AG04449 (cell line): ENCODE measurements at regions not wholly inside any gene's neighbourhood (a gene's known extent, or its start where the extent isn't known, plus 50 kb on each side); places are given as distances from the start of the nearest gene placed in this dataset.

Experiments
- CTCF ChIA-PET: fragments of 350-600 bp; formaldehyde crosslinking; extraction: SDS; loops from one replicate; lab custom pipeline; 2021; ENCODE audit warnings: antibody characterized with exemption; lab: Yijun Ruan, JAX
- POLR2A ChIA-PET: fragments of 400-600, 350-600 bp; formaldehyde crosslinking; extraction: SDS; loops from one replicate; lab custom pipeline; 2020; ENCODE audit warnings: antibody characterized with exemption, inconsistent platforms; lab: Yijun Ruan, JAX
- DNase-seq: peaks from one replicate; pipeline ENCODE4 v3.0.0-alpha.2; 2010; ENCODE audit warnings: low read depth, low spot score
- H3K4me3 ChIP-seq: 2 replicates; pipeline ENCODE4 v1.5.1; 2011; ENCODE audit warnings: low read depth, mild to moderate bottlenecking, control low read depth, low read length
- TF ChIP-seq, protein P1 (sequence below): IDR thresholded peaks from one replicate; pipeline ENCODE4 v1.5.1; 2011; ENCODE audit warnings: mild to moderate bottlenecking, moderate library complexity, low read length, control low read depth, inconsistent platforms; ENCODE audit not compliant: insufficient read depth; ENCODE audit errors: missing control alignments

DNA sequence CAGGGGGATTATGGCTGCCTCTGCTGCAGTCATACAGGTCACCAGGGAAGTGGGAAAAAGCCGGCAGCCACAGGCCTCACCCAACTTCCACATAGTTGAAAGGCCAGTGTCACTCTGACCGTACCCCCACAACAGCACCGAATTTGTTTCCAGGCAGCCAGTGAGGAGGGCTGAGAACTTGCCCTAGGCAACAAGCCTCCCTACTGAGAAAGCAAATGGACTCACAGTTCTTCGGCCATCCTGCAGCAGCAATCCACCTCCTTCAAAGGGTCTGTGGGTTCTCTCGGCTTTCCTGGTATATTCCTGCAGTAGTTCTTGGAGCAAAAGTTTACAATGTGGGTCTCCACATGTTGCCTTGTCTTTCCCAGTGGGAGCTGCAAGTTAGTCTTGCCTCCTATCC is 251.3 kb downstream of the ETNK1 start:
- CTCF ChIA-PET, result no interaction called here
- TF ChIP-seq, protein P1, sequence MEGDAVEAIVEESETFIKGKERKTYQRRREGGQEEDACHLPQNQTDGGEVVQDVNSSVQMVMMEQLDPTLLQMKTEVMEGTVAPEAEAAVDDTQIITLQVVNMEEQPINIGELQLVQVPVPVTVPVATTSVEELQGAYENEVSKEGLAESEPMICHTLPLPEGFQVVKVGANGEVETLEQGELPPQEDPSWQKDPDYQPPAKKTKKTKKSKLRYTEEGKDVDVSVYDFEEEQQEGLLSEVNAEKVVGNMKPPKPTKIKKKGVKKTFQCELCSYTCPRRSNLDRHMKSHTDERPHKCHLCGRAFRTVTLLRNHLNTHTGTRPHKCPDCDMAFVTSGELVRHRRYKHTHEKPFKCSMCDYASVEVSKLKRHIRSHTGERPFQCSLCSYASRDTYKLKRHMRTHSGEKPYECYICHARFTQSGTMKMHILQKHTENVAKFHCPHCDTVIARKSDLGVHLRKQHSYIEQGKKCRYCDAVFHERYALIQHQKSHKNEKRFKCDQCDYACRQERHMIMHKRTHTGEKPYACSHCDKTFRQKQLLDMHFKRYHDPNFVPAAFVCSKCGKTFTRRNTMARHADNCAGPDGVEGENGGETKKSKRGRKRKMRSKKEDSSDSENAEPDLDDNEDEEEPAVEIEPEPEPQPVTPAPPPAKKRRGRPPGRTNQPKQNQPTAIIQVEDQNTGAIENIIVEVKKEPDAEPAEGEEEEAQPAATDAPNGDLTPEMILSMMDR, result no peak
- H3K4me3 ChIP-seq, result no peak overlapping the region
- no peak for DNase-seq
- POLR2A ChIA-PET, result no interaction called here

DNA sequence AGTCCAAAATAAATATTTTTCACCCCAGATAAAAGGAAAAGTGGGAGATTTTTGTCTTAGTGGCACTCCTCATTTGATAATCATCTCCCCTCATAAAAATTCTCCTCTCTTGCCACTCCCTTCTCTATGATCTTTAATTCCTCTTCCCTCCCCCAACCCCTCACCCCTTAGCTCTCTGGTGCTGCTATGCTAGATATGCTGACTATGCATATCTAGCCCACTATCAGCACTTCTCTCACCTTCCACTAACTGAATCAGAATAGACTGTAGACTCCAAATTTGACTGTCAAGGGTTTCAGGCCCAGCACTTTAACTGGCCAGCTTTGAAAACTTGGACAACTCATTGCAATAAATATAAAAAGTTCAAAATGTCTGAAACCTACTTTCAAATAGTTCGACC is 254.2 kb downstream of the ETNK1 start:
- POLR2A ChIA-PET, result no interaction called here
- CTCF ChIA-PET, result no interaction called here
- no peak for DNase-seq
- H3K4me3 ChIP-seq, result no peak overlapping the region
- TF ChIP-seq, protein P1, result no peak

DNA sequence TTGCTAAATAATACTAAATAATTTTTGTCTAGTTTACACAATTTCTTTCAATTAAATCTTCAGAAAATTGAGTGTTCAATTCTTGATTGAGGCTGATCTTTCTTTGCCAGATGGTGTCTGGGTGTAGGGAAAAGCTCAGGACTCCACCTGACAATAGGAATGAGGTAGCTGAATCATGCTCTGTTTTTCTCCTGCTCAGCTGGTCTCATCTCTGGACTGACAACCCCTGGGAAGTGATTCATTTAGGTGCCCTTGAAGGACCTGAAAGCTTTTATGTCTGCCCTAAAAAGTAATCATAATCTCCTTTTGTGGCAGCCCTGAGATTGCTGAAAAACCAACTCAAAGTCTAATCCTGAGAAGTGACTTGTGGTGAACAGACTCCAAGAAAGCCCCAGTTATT is 255.4 kb downstream of the ETNK1 start:
- CTCF ChIA-PET, result no interaction called here
- no peak overlapping the region for H3K4me3 ChIP-seq
- POLR2A ChIA-PET, result no interaction called here
- no peak for DNase-seq
- TF ChIP-seq, protein P1, result no peak

DNA sequence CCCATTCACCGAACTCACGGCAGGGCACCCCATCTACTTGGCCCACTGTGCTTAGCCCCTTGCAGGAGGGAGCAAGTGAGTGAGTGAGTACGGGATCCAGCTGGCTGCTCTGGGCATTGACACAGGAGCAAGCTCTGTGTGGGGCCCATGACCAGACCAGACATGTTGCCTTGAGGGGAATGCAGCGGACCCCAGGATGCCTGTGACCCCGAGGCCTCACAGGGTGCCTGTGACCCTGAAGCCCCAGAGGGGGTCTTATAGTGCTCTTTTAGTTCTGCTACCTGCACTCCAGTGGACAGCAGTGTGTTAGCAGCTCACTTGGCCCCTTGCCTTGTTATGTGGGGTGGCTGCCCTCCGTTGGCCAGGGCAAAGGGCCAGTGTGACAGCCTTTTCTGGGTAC is 255.8 kb downstream of the ETNK1 start:
- TF ChIP-seq, protein P1, result no peak
- ChIA-PET POLR2A (no interaction called here), CTCF (no interaction called here)
- DNase-seq, result no peak
- no peak overlapping the region for H3K4me3 ChIP-seq

DNA sequence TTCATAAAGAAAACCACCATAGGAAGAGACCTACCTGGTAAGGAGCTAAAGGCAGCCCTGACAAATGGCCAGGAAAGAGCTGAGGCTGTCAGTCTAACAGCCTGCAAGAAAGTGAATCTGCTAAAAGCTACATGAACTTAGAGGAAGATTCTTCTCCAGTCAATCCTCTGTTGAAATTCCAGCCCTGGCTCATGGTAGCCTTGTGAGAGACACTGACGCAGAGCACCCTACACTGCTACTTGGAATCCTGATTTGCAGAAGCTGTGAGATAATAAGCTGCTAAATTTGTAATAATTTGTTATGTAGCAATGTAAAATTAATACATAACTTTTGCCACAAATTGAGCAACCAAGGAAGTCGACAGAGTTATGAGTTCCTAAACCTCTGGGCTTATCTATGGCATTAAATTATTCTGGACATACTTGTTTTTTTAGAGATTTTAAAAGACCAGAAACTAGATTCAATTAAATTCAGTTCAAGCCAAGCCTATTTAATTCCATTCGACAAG is 257.0 kb downstream of the ETNK1 start:
- TF ChIP-seq, protein P1, result no peak
- no peak overlapping the region for H3K4me3 ChIP-seq
- ChIA-PET POLR2A (no interaction called here), CTCF (no interaction called here)
- no peak for DNase-seq

DNA sequence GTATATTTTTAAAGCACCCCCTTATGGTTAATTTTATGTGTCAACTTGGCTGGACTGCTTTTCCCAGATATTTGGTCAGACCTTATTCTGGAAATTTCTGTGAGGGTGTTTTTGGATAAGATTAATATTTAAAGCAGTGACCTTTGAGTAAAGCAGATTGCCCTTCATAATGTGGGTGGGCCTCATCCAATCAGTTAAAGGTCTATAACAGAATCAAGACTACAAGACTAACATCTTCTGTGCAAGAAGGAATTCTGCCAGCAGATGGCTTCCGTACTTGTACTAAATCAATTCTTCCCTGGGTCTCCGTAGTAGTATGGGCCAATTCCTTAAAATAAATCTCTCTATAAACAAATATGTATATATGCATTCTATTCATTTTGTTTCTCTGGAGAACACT is 257.6 kb downstream of the ETNK1 start:
- H3K4me3 ChIP-seq, result no peak overlapping the region
- no peak for DNase-seq
- TF ChIP-seq, protein P1, result no peak
- CTCF ChIA-PET, result no interaction called here
- POLR2A ChIA-PET, result no interaction called here
